K562 (cell line): ENCODE measurements at regions not wholly inside any gene's neighbourhood (a gene's known extent, or its start where the extent isn't known, plus 50 kb on each side); places are given as distances from the start of the nearest gene placed in this dataset.

ENCODE experiments used
- ATAC-seq: fragments of 200-7000 bp; cut with Tn5 transposase; 3 replicates; pipeline ENCODE4 v1.9.1; 2020; ENCODE audit warnings: moderate library complexity
- BruUV-seq: library from RNA; stranded (reverse); fragments of 400-500 nt; replicated peaks from 2 replicates; lab custom pipeline; 2021; lab: Mats Ljungman, UMichigan
- CTCF ChIA-PET: fragments of 300-600 bp; formaldehyde crosslinking; extraction: SDS; loops from one replicate; lab custom pipeline; 2021; ENCODE audit warnings: low intra/inter-chr PET ratio; lab: Yijun Ruan, JAX
- POLR2A ChIA-PET: fragments of 300-600, 350-650 bp; sonication (Branson Sonifier 250); formaldehyde crosslinking; extraction: SDS; loops from one replicate; lab custom pipeline; 2021; ENCODE audit warnings: antibody characterized with exemption, inconsistent platforms; lab: Yijun Ruan, JAX
- DNase-seq, 4 experiments: peaks; one replicate each; pipeline versions ENCODE4 v3.0.0 to v3.0.0-alpha.2; 2011 to 2018; ENCODE audit warnings: low spot score in 3 of 4, mixed read lengths in 3 of 4; ENCODE audit errors: extremely low read depth in 1 of 4
- FAIRE-seq: peaks from 2 replicates; lab custom pipeline; 2011; peaks lifted over from hg19 to GRCh38; lab: Jason Lieb, UNC
- H2AFZ ChIP-seq: 2 replicates; pipeline ENCODE4 v1.6.0; 2011; ENCODE audit warnings: low read depth, low read length, control low read depth, inconsistent platforms
- H3K27ac ChIP-seq: fragments of 200-600 bp; 3 replicates; pipeline ENCODE4 v1.8.0; 2011; ENCODE audit warnings: low read depth, mild to moderate bottlenecking, control low read depth, inconsistent platforms, low read length, moderate library complexity, mixed read lengths; ENCODE audit errors: extremely low read depth
- H3K27me3 ChIP-seq, 2 experiments: fragments of 300-600 bp in 1 of 2; 2 replicates in 1 of 2; 3 replicates in 1 of 2; pipeline versions ENCODE4 v1.6.0 to v1.8.0; 2011; ENCODE audit warnings: inconsistent platforms in 2 of 2, low read length in 2 of 2, mild to moderate bottlenecking in 1 of 2, mixed read lengths in 1 of 2, moderate library complexity in 1 of 2; ENCODE audit not compliant: control insufficient read depth in 2 of 2, insufficient read depth in 2 of 2
- H3K36me3 ChIP-seq: fragments of 300-600 bp; 3 replicates; pipeline ENCODE4 v1.8.0; 2011; ENCODE audit warnings: mild to moderate bottlenecking, low read length, inconsistent platforms; ENCODE audit not compliant: control insufficient read depth, insufficient read depth
- H3K4me1 ChIP-seq, 2 experiments: fragments of 200-600 bp in 1 of 2; replicated peaks in 1 of 2; 2 replicates in 1 of 2; 3 replicates in 1 of 2; pipeline versions ENCODE4 v1.5.1 to v1.8.0; 2011; ENCODE audit warnings: inconsistent platforms in 2 of 2, low read length in 2 of 2, mild to moderate bottlenecking in 1 of 2, mixed read lengths in 1 of 2, moderate library complexity in 1 of 2; ENCODE audit not compliant: control insufficient read depth in 2 of 2, insufficient read depth in 2 of 2
- H3K4me2 ChIP-seq: 2 replicates; pipeline ENCODE4 v1.6.1; 2011; ENCODE audit warnings: low read length, control low read depth, inconsistent platforms, mixed read lengths; ENCODE audit not compliant: insufficient read depth
- H3K4me3 ChIP-seq: fragments of 200-600 bp; sonication (generic), shearing (Covaris generic); 2 replicates; pipeline ENCODE4 v1.5.1; 2016; ENCODE audit warnings: control low read depth, inconsistent platforms
- H3K79me2 ChIP-seq: fragments of 200-600 bp; 3 replicates; pipeline ENCODE4 v1.8.0; 2011; ENCODE audit warnings: low read length, inconsistent platforms; ENCODE audit not compliant: control insufficient read depth, insufficient read depth
- H3K9ac ChIP-seq, 2 experiments: 2 replicates each; pipeline versions ENCODE4 v1.6.0 to v1.6.1; 2011; ENCODE audit warnings: low read depth in 2 of 2, low read length in 2 of 2, control low read depth in 1 of 2, inconsistent platforms in 1 of 2, mild to moderate bottlenecking in 1 of 2, mixed read lengths in 1 of 2; ENCODE audit not compliant: insufficient read depth in 1 of 2
- H3K9me1 ChIP-seq: one replicate; pipeline ENCODE4 v1.6.0; 2011; ENCODE audit warnings: inconsistent platforms, mild to moderate bottlenecking, low read length, moderate library complexity; ENCODE audit not compliant: control insufficient read depth, insufficient read depth
- H3K9me3 ChIP-seq: replicated peaks from 2 replicates; pipeline ENCODE4 v1.5.1; 2011; ENCODE audit warnings: low read depth, low read length, inconsistent platforms; ENCODE audit not compliant: control insufficient read depth, insufficient read depth
- H4K20me1 ChIP-seq: replicated peaks from 2 replicates; pipeline ENCODE4 v1.6.1; 2011; ENCODE audit warnings: low read length, inconsistent platforms, mixed read lengths; ENCODE audit not compliant: control insufficient read depth, insufficient read depth
- ETV6 ChIP-seq, 3 experiments: fragments of 150-350 bp in 1 of 3; sonication (generic) in 1 of 3; formaldehyde crosslinking in 1 of 3; IDR thresholded peaks; 2 replicates each; pipeline versions ENCODE4 v1.6.1 to v1.8.0; 2014 to 2022; ENCODE audit warnings: borderline replicate concordance in 2 of 3, low read depth in 2 of 3, antibody characterized with exemption in 1 of 3, low read length in 1 of 3, mild to moderate bottlenecking in 1 of 3, missing genetic modification reagents in 1 of 3
- HIVEP1 ChIP-seq: fragments of 250-450 bp; sonication (Bioruptor Pico); IDR thresholded peaks from 2 replicates; pipeline ENCODE4 v1.4.0; 2020; ENCODE audit warnings: mild to moderate bottlenecking
- POLR2AphosphoS2 ChIP-seq: IDR thresholded peaks from 2 replicates; pipeline ENCODE4 v1.6.1; 2012; ENCODE audit warnings: low read length, improper control_type of control experiment
- RFX5 ChIP-seq: IDR thresholded peaks from 2 replicates; pipeline ENCODE4 v1.6.1; 2011; ENCODE audit warnings: low read depth, mild to moderate bottlenecking, improper control_type of control experiment, low read length
- SIN3B ChIP-seq: fragments of 450-650 bp; IDR thresholded peaks from 2 replicates; pipeline ENCODE4 v1.6.1; 2017; ENCODE audit warnings: low read depth, mild to moderate bottlenecking, moderate library complexity
- SLC30A9 ChIP-seq: fragments of 250-450 bp; sonication (Bioruptor Pico); IDR thresholded peaks from 2 replicates; pipeline ENCODE4 v1.8.0; 2022; ENCODE audit warnings: mild to moderate bottlenecking, moderate library complexity
- SMAD4 ChIP-seq: fragments of 250-450 bp; sonication (Bioruptor Pico); conservative IDR thresholded peaks from 2 replicates; pipeline ENCODE4 v1.8.0; 2021; ENCODE audit warnings: inconsistent platforms, mild to moderate bottlenecking, moderate library complexity
- STAT6 ChIP-seq: sonication (generic); formaldehyde crosslinking; IDR thresholded peaks from 2 replicates; pipeline ENCODE4 v1.8.1; 2023; ENCODE audit warnings: mild to moderate bottlenecking, missing genetic modification reagents
- TAF1 ChIP-seq: IDR thresholded peaks from 2 replicates; pipeline ENCODE4 v1.6.1; 2011; ENCODE audit warnings: mild to moderate bottlenecking, low read length, moderate library complexity; ENCODE audit not compliant: insufficient read depth, control insufficient read depth, severe bottlenecking; ENCODE audit errors: extremely low read depth
- ZBED1 ChIP-seq: IDR thresholded peaks from 2 replicates; pipeline ENCODE4 v1.6.1; 2014
- ZNF407 ChIP-seq: fragments of 450-650 bp; IDR thresholded peaks from 2 replicates; pipeline ENCODE4 v1.6.1; 2016; ENCODE audit warnings: low read depth
- ZNF57 ChIP-seq: fragments of 450-650 bp; formaldehyde crosslinking; IDR thresholded peaks from 2 replicates; pipeline ENCODE4 v1.4.0; 2020; ENCODE audit warnings: mild to moderate bottlenecking, moderate library complexity
- WGBS: fragments of 100-300 bp; shearing (Covaris generic); methylation state at CpG from one replicate; pipeline ENCODE4 v1.1.6; 2016; ENCODE audit warnings: low coverage, mixed read lengths; ENCODE audit not compliant: insufficient coverage; ENCODE audit errors: missing lambda C conversion rate; 5-methylcytosine and 5-hydroxymethylcytosine counted together
- in situ Hi-C: fragments of 300-500 bp; cut with MboI; formaldehyde crosslinking; loops from 4 replicates; pipeline ENCODE4 v1.15.0; 2018; ENCODE audit warnings: inconsistent platforms, mixed read lengths
- intact Hi-C: fragments of 100-400 bp; cut with micrococcal nuclease; formaldehyde crosslinking; loops from 2 replicates; pipeline ENCODE4 v1.14.2; 2022

GRCh38 chr12:91944637-91945036 lies 201.0 kb downstream of the BTG1 start:
- Histone ChIP-seq H2AFZ (no peak overlapping the region), H3K36me3 (no peaks in the 10 kb centered on the region), H3K27me3 (no peaks in the 10 kb centered on the region), H3K4me1 (peaks cover 0 to 4% of the 10 kb centered on the region in 2 experiments; a peak in 1 of 5 replicates), H4K20me1 (no peaks in the 10 kb centered on the region), H3K27ac (no peak overlapping the region), H3K9me1 (no peaks in the 10 kb centered on the region), H3K4me3 (no peak overlapping the region), H3K79me2 (no peaks in the 10 kb centered on the region), H3K9ac (no peak overlapping the region), H3K4me2 (no peak overlapping the region), H3K9me3 (no peaks in the 10 kb centered on the region)
- no peak for ATAC-seq
- 0% methylated on average over 1 of the region's 1 CpG for WGBS
- no peak for DNase-seq
- intact Hi-C loops: no loop called here
- CTCF ChIA-PET: no interaction called here
- no TSS peak for BruUV-seq
- in situ Hi-C loops: no loop called here
- POLR2A ChIA-PET: no interaction called here
- FAIRE-seq: no peak
- TF ChIP-seq SMAD4: no peak
- TF ChIP-seq POLR2AphosphoS2: no peak
- TF ChIP-seq ZBED1: no peak
- TF ChIP-seq SIN3B: no peak
- no peak for TF ChIP-seq TAF1
- no peak for TF ChIP-seq HIVEP1 (CRISPR knock-in tag)
- no peak for TF ChIP-seq ZNF407
- no peak for TF ChIP-seq RFX5
- no peak for TF ChIP-seq ETV6 (IDR thresholded peaks at IDR 0.05; ENCODE audit: borderline replicate concordance in 1 of 2, low read depth in 2 of 2, low read length in 1 of 2)
- TF ChIP-seq ETV6 (CRISPR knock-in tag; IDR thresholded peaks at IDR 0.05; ENCODE audit: borderline replicate concordance): no peak
- TF ChIP-seq SLC30A9 (CRISPR knock-in tag): no peak
- no peak for TF ChIP-seq STAT6 (CRISPR knock-in tag)
- TF ChIP-seq ZNF57: no peak
